HuH-7.5 (cell line): ENCODE measurements at regions not wholly inside any gene's neighbourhood (a gene's known extent, or its start where the extent isn't known, plus 50 kb on each side); places are given as distances from the start of the nearest gene placed in this dataset.

Experiments used
- DNase-seq: peaks from one replicate; pipeline ENCODE4 v3.0.0; 2011; ENCODE audit warnings: low spot score

DNA sequence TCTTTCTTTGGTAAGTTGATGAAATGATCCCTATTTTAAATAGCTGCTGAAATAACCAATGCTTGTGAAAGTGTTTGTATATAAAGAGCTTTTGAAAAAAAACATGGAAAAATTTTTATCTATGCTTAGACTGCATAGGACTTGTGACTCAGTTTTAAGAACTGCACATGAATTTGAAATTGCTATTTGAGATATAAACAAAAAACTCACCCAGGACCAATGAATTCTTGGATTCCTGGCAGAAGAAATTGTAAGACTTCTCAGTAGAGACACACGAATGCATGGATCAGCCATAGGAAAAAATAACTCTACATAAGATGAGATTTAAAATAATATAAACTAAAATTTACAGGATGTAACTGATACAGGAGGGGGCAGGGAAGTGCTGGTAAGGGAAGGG is 278.8 kb upstream of the SORCS1 start:
- no peak for DNase-seq

DNA sequence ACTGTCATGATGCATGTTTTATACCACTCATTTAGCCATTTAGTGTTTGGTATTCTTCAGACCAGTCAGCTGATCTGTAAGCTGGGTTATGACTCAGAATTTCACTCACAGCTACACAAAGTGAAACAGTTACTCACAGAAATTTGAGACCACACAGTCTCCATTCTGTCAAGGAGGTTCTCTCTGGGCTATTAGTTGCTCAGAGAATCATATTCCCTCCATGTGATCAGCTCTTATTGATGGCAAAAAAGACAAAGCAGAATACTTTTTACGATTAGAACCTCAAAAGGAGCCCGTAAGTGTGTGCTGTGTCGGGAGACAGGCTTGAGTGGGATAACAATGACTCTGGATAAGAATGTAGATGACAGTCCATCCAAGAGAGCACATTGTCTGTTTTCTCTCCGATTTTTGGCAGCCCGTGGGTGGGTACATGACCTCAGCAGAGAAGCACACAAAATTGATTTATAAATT is 277.6 kb upstream of the SORCS1 start:
- no peak for DNase-seq

- DNase-seq, result no peak
Observed at GRCh38 chr10:107440741-107441140, 276.2 kb upstream of the SORCS1 start.

- DNase-seq, result no peak
Observed at GRCh38 chr10:107437921-107438320, 273.4 kb upstream of the SORCS1 start.

GRCh38 chr10:107436568-107436967 is 272.1 kb upstream of the SORCS1 start:
- no peak for DNase-seq

DNA sequence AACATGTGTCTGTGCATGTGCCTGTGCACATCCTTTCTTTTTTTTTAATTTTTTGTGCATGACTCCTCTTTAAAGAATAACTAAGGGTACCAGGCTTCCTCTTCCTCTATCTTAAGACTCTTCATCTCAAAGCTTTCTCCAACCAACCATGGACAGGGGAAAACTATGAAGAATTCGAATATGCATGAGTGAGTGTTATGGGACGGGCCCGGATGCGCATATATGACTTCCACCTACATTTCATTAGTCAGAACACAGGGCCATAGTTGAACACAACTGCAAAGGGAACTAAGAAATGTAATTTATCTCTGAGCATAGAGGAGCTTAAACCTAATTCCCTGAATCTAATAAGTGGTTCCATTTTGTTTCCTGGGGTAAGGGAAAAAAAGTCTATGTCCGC is 270.3 kb upstream of the SORCS1 start:
- DNase-seq, result no peak

GRCh38 chr10:107434201-107434600 is 269.7 kb upstream of the SORCS1 start:
- no peak for DNase-seq

- DNase-seq, result no peak
Observed at GRCh38 chr10:107433605-107434004, 269.1 kb upstream of the SORCS1 start.

DNA sequence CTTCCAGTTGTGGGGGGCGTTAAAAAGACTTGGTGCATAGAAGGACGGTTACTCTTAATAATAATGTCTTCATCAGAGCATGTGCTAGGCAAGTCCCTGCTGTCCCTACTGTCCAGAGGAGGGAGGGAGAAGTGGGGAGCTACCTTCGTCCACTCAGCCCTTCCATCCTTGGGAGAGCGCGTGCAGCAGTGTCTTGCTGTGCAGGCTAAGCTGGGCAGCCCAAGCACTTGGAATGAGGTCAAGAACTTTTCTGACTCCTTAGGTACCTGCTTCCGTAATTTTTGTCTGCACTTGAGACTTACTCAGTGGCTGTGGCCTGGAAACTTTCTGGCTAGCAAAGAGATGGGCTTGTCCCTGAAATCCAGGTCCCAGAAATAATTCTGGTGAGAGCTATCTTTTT is 265.9 kb upstream of the SORCS1 start:
- no peak for DNase-seq

DNA sequence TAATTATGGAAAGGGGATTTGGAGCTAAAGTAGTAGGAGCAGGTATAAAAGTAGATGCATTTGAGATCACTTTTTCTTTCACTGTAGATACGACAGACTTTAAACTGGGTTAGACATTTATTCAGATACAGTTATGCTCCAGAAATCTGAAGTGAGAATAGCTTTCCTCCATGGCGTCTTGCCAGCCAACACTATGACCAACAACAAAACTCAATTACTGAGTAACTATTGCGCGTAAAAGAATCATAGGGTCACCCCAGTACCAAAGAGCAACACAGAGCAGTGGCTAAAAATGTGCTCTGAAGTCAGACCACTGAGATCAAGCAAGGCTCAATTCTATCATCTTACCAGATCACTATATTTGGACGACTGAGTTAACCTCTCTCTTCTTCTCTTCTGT is 262.5 kb upstream of the SORCS1 start:
- DNase-seq, result no peak

- DNase-seq, result no peak
Observed at GRCh38 chr10:107425931-107426553, 261.5 kb upstream of the SORCS1 start.

- DNase-seq, result no peak
Observed at GRCh38 chr10:107424628-107425027, 260.1 kb upstream of the SORCS1 start.

GRCh38 chr10:107423903-107424302 is 259.4 kb upstream of the SORCS1 start:
- DNase-seq, result no peak

DNA sequence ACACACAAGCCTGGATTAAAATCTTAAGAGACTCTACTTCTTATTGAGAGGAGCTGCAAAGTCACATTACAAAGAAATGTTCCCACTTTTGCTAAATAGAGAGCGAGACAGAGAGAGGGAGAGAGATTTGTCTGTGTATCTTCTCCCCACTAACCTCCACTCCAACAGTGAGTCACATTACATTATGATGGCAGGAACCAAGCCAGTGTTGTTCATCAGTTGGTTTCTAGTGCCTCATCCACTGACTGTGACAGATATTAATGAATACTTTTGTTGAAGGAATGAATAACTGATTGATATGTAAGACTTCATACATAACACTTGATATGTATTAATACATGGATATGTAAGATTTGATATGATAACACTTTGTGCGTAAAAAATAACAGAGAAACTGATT is 258.2 kb upstream of the SORCS1 start:
- no peak for DNase-seq

GRCh38 chr10:107420196-107420595 is 255.7 kb upstream of the SORCS1 start:
- no peak for DNase-seq

DNA sequence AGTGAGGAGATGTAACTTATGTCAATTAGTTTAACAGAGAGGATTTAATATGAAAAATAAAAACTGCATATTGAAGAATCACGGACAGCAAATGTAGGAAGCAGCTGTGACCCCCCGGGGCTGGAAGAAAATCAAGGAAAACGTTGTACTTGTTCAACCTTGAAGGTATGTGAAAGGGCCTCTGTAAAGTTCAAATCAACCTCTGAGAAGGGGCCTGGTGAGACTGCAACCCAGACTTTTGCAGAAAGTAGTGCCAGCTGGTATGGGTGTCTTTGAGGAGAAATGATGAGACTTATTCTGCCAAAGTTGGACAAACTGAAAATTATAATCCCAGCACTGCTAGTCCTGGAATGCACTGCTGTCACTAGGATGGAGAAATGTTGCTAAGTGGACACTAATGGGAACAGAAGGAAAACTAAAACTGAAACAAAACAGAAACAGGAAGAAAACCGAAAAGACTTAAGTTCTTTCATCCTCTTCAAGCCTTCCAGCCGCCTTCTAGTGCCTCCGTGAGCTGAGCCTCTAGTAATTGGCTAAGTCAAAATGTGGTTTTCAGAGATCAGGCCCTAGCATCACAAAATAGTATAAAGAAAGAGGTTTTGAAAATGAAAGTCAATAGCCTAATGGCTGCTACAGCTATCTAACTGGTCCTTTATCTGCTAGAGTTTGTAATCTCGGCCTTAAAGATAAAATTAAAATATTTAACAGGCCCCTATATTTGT is 253.7 kb upstream of the SORCS1 start:
- DNase-seq, result no peak

GRCh38 chr10:107417446-107417845 is 252.9 kb upstream of the SORCS1 start:
- no peak for DNase-seq

DNA sequence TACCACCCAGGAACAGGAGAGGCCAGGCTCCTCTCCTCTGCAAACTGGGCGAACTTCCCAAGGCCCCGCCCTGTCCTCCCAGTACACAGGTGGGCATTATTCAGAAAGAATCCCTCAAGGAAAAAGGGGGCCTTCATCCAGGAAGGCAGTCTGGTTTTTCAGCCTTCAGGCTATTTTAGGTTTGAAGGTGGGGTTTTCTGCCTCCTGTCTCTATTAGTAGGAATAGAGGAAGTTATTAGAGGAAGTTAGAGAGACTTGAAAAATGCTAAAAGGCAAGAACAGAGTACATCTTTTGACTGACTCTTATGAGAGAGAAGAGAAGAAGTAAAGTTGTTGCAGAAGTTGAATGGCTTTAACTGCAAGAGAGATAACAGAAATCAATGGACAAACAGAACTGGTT is 250.9 kb upstream of the SORCS1 start:
- no peak for DNase-seq

DNA sequence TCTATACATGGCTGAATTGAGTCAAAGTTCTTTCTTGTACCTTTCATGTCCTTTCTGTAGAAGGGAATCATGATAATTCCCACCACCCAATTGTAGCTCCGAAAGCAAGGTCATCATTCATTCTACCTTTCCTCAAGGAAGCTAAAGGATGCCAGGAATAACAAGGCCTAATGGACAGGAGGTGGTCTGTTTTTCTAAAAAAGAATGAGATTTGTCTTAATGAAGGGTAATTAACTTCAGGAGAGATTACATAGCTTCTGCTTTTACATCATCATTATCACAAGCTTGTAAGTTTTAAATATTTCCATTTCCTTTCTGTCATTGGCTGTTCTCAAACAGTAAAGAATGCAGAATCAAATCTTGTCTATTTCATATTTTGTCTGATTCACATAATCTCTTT is 249.5 kb upstream of the SORCS1 start:
- DNase-seq, result no peak

- DNase-seq, result no peak
Observed at GRCh38 chr10:107409522-107409921, 245.0 kb upstream of the SORCS1 start.

GRCh38 chr10:107398115-107398514 is 233.6 kb upstream of the SORCS1 start:
- no peak for DNase-seq

DNA sequence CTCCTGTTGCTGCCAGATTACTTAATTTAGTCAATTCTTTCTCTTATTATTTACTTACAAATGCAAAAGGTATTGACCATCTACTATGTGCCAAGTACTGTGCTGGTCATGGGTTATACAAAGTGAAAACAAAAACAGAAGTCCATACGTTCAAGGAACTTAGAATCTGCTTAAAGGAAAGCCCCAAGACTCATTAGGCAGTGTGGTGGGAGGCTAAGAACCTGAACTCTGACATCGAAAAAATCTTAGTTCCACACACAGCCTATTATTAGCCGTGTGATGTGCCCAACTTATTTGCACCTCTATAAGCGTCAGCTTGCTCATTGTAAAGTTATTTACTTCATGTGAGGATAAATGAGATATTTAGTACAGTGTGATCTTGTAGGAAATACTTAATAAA is 227.4 kb upstream of the SORCS1 start:
- no peak for DNase-seq

DNA sequence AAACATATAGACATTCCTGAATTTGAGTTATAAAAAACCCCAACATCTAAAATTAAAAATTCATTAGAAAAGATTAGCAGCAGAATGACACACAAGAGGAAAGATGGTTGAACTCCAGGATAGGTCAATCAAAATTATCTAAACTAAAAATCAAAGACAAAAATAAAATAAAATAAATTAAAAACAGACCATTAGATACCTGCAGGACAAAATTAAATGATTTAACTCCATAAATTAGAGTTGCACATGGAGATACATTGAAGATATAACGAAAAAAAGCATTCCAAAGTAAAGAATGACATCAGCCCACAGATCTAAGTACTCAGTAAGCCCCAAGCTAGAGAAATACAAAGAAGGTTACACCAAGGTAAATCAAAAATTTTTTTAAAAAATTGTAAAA is 226.1 kb upstream of the SORCS1 start:
- DNase-seq, result no peak

DNA sequence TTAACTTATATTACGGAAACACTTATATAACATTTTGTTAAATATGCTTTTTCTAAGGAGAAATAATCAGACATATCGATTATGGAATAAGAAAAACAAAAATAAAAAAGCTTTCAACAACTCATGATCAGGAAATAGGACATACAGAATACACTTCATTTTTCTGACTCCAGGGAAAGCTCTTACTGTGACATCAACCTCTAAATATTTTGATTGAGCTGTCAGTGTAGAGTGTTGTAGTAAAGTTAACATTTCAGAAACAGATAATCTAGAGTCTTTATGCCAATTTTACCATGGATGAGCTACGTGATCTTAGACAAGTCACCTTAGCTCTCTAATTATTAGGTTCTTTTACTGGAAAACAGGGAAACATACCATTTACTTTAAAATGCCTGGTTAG is 218.9 kb upstream of the SORCS1 start:
- DNase-seq, result no peak
